SU-DHL-6 (cell line): ENCODE measurements at regions not wholly inside any gene's neighbourhood (a gene's known extent, or its start where the extent isn't known, plus 50 kb on each side); places are given as distances from the start of the nearest gene placed in this dataset.

Experiments used
- EZH2phosphoT487 ChIP-seq: fragments of 200-600 bp; sonication (generic), shearing (Covaris generic); conservative IDR thresholded peaks from 2 replicates; pipeline ENCODE4 v1.6.1; 2018; ENCODE audit warnings: mild to moderate bottlenecking, antibody characterized with exemption, low read length, moderate library complexity, mixed read lengths
- TF ChIP-seq, protein P1 (sequence below): fragments of 200-600 bp; sonication (generic); IDR thresholded peaks from one replicate; pipeline ENCODE4 v1.5.1; 2017; ENCODE audit warnings: antibody characterized with exemption, mild to moderate bottlenecking, low read length, moderate library complexity; ENCODE audit not compliant: insufficient read depth, poor library complexity, severe bottlenecking

DNA sequence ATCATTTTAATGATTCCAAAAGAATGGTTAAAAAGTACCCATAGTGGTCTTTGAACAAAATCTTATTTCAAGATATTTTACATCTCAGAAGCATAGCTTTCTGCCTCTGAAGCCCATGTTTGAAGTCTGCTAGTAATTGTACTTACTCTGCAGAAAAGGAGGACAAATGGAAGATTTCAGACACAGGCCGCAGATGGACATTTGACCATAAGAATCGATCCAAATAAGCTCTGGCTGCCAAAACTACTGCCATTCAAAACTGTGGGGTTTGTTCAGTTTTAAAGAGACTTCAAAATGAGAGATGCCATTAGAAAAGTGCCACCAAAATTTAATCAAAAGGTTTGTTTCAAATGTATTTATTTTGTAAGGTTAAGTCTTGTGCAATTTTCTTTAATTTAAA is 306.7 kb downstream of the DTWD2 start:
- TF ChIP-seq, protein P1, sequence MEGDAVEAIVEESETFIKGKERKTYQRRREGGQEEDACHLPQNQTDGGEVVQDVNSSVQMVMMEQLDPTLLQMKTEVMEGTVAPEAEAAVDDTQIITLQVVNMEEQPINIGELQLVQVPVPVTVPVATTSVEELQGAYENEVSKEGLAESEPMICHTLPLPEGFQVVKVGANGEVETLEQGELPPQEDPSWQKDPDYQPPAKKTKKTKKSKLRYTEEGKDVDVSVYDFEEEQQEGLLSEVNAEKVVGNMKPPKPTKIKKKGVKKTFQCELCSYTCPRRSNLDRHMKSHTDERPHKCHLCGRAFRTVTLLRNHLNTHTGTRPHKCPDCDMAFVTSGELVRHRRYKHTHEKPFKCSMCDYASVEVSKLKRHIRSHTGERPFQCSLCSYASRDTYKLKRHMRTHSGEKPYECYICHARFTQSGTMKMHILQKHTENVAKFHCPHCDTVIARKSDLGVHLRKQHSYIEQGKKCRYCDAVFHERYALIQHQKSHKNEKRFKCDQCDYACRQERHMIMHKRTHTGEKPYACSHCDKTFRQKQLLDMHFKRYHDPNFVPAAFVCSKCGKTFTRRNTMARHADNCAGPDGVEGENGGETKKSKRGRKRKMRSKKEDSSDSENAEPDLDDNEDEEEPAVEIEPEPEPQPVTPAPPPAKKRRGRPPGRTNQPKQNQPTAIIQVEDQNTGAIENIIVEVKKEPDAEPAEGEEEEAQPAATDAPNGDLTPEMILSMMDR, result no peak
- no peak for TF ChIP-seq EZH2phosphoT487
